Stimulated activated effector memory CD8-positive, alpha-beta T cell treated with anti-CD3 and anti-CD28 coated beads, Interleukin-12 subunit alpha, Interleukin-12 subunit beta, amount 100 ng/mL, for 72 hours (primary cell): ENCODE measurements at regions not wholly inside any gene's neighbourhood (a gene's known extent, or its start where the extent isn't known, plus 50 kb on each side); places are given as distances from the start of the nearest gene placed in this dataset.
"Not testable (repeated sequence)": the region's sequence is repeated elsewhere in the genome, so short reads cannot be mapped to it uniquely, and the experiment has no call there.

ENCODE experiments used
- ATAC-seq: fragments of 150-1000 bp; cut with Tn5 transposase; 2 replicates; pipeline ENCODE4 v1.10.0; 2021
- DNase-seq, 2 donors: peaks; one replicate each; pipeline ENCODE4 v3.0.0; 2021 to 2022; ENCODE audit warnings: low spot score in 2 of 2
- H3K27ac Mint-ChIP-seq: one replicate; pipeline ENCODE4 v1.8.0; 2022; ENCODE audit warnings: mild to moderate bottlenecking, mixed read lengths
- H3K36me3 Mint-ChIP-seq: one replicate; pipeline ENCODE4 v1.8.0; 2022; ENCODE audit warnings: mild to moderate bottlenecking, mixed read lengths
- H3K4me1 Mint-ChIP-seq: one replicate; pipeline ENCODE4 v1.8.0; 2022; ENCODE audit warnings: mixed read lengths
- H3K4me3 Mint-ChIP-seq: one replicate; pipeline ENCODE4 v1.8.0; 2022; ENCODE audit warnings: mild to moderate bottlenecking, mixed read lengths
- H3K9me3 Mint-ChIP-seq: one replicate; pipeline ENCODE4 v1.8.0; 2022; ENCODE audit warnings: mixed read lengths

DNA sequence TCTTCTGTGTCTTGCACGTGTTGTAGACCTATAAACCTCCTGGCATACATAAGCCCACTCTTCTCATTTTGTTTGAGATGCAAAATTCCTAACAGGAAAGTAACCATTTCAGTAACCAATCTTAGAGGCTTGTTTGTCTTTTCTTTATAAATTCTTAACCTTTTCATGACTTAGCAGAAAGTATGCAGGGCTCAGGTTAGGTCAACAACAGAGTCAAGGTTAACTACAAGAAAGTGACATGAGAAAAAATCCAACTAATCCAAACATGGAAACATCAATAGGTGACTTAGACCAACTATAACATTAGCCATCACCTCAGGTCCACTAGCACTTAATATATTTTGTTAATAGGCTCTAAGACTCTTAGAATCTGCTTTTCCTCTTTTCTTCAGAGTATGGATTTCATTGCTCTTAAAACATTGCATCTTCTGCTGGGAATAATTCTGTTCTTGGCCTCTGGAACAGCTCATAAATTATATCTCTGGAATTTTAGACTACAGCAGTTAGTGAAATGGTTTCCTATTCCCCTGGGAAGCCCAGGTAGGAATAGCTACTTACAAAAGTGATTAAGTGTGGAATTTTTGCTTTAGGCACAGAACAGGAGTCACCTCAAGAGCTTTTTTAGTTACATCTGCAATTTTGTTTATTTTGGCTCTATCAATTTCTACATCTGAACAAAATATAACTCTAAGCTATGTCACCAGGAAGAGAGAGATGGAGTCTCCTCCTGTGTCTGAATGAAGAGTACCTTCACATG, 155.3 kb upstream of the ANKRD55 start:
- no peaks in the 10 kb centered on the region for H3K36me3 Mint-ChIP-seq
- no peak for ATAC-seq
- DNase-seq = no peak

DNA sequence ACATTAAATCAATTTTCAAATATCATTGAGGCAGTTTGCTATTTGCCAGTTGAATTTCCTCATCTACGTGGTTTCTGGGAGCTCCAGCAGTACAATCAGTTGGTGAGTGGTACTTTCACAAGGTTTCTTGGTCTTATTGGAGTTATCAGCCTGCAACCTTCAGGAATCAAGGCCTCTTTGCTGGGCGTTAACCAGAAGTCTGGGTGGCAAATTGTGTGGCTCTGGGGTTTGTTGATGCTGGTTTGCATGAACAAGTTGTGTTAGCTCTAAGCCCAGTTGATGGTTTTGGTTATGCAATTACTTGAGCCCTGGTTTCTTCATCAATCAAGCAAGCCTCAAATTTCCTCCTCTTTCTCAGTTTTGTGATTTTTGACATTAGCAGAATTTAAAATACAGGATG, 152.9 kb upstream of the ANKRD55 start:
- H3K4me3 Mint-ChIP-seq = no peak overlapping the region
- H3K4me1 Mint-ChIP-seq = no peaks in the 10 kb centered on the region
- H3K9me3 Mint-ChIP-seq = no peaks in the 10 kb centered on the region
- no peak for ATAC-seq
- no peaks in the 10 kb centered on the region for H3K36me3 Mint-ChIP-seq
- no peak for DNase-seq
- H3K27ac Mint-ChIP-seq = no peak overlapping the region

More for the DNA sequence above, 155.3 kb upstream of the ANKRD55 start:
- Mint-ChIP-seq H3K9me3 (no peaks in the 10 kb centered on the region), H3K4me1 (no peaks in the 10 kb centered on the region), H3K27ac (no peak overlapping the region), H3K4me3 (no peak overlapping the region)

DNA sequence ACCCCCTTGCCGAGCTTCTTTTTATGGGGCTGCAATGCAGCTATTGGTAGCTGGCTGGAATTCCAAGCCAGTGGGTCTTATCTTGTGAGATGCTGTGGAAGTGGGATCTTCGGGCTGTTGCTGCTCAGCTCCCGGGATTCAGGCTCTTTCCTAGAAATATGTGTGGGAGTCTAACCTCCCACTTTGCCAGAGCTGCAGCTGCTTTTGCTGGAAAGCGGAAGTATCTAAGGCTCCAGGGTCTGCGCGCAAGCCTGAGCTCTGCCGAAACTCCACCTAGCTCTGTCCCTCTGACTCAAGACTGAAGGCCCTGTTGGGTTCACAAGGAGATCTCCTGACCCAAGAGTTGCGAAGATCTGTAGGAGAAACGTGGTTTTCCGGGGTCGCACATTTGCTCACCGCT, 151.1 kb upstream of the ANKRD55 start:
- Mint-ChIP-seq H3K4me3 (no peak overlapping the region), H3K4me1 (no peaks in the 10 kb centered on the region), H3K36me3 (no peaks in the 10 kb centered on the region), H3K9me3 (no peaks in the 10 kb centered on the region), H3K27ac (no peak overlapping the region)
- no peak for DNase-seq
- ATAC-seq = no peak

DNA sequence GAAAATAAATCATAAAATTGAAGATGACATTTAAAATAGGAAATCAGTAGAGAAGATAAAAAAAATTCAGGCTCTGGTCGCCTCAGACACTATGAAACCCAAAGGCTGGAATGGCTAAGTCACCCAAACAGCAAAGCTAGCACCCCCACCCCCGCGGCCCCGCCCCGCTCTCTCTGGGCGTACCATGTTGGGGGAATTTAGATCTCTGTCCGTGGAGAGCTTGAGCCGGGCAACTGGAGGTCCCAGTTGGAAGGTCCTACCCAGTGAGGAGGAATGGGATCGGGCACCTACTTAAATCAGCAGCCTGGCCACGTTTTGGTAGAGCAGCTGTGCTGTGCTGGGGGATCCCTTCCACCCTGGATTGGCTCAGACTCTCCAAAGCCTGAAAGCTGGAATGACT, 150.6 kb upstream of the ANKRD55 start:
- no peaks in the 10 kb centered on the region for H3K9me3 Mint-ChIP-seq
- DNase-seq = no peak
- no peak for ATAC-seq

DNA sequence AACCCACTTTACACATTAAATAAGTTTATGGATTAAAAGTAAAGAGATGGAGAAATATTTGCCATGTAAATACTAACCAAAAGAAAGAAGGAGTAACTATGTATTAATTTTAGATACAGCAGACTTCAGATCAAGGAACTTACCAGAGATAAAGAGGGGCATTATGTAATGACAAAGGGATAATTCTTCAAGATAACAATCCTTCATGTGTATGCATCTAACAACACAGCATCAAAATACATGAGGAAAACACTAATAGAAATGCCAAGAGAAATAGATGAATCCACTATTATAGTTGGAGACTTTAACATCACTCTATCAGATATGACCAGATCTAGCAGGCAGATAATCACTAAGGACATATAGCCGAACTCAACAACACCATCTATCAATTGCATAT, 149.8 kb upstream of the ANKRD55 start:
- DNase-seq = no peak
- H3K4me3 Mint-ChIP-seq = no peak overlapping the region
- ATAC-seq = no peak
- no peaks in the 10 kb centered on the region for H3K4me1 Mint-ChIP-seq
- no peaks in the 10 kb centered on the region for H3K9me3 Mint-ChIP-seq
- H3K36me3 Mint-ChIP-seq = no peaks in the 10 kb centered on the region
- no peak overlapping the region for H3K27ac Mint-ChIP-seq

More for the DNA sequence above, 150.6 kb upstream of the ANKRD55 start:
- no peak overlapping the region for H3K27ac Mint-ChIP-seq
- H3K36me3 Mint-ChIP-seq = no peaks in the 10 kb centered on the region
- H3K4me1 Mint-ChIP-seq = no peaks in the 10 kb centered on the region
- no peak overlapping the region for H3K4me3 Mint-ChIP-seq

DNA sequence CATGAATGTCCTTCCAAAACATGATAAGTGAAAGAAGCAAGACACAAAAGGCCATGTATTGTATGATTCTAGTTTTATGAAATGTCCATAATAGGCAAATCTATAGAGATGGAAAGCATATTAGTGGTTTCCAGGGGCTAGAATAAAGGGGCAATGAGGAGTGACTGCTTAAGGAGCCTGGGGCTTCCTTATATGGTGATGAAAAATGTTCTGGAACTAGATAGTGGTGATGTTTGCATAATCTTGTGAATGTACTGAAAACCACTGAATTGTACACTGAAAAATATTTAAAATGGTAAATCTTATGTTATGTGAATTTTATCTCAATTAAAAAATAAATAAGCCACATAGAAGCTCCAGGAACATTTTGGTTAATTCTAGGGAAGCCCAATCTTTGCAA, 144.4 kb upstream of the ANKRD55 start:
- ATAC-seq = no peak
- Mint-ChIP-seq H3K4me1 (no peaks in the 10 kb centered on the region), H3K4me3 (no peak overlapping the region), H3K27ac (no peak overlapping the region), H3K36me3 (no peaks in the 10 kb centered on the region), H3K9me3 (no peaks in the 10 kb centered on the region)
- DNase-seq = no peak

DNA sequence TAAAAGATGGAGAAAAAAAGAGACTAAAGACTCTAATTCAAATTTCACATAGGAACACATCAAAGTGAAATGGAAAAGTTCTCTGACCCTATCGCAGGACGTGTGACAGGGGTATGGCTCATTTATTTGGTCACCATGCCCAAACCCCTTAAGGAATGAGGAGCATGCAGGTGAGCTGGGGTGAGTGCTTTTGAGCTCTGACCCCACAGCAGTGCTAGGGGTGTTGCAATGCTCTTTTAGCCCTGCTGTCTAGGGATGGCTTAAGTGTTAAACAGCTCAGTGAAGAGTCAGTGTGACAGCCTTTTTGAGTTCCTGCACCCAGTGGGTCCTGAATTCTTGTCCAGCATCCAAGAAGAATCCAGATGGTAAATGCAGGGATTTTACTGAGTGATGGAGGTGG, 143.0 kb upstream of the ANKRD55 start:
- Mint-ChIP-seq H3K27ac (no peak overlapping the region), H3K36me3 (no peaks in the 10 kb centered on the region), H3K4me3 (no peak overlapping the region), H3K9me3 (no peaks in the 10 kb centered on the region), H3K4me1 (no peaks in the 10 kb centered on the region)
- ATAC-seq = no peak
- DNase-seq = no peak

DNA sequence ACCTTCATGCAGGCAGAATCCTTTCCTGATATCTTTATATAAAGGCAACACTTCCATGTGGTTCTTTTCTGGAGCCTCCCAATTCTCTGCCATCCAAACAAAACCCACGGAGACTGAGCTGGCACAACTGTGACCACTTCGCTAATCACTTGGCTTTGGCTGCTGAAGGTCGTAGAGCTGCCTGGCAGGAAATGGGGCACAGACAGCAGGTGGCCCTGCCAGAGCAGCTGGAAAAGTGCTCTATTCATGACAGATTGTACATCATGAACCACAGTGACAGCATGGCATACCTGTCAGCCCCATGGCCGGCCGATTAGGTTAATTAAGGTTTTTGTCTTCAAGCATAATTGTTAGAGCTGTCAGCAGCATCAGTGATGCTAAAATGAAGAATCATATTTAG, 141.9 kb upstream of the ANKRD55 start:
- H3K27ac Mint-ChIP-seq = no peak overlapping the region
- DNase-seq (no peak), ATAC-seq (no peak)
- H3K4me3 Mint-ChIP-seq = no peak overlapping the region
- H3K36me3 Mint-ChIP-seq = no peaks in the 10 kb centered on the region
- H3K4me1 Mint-ChIP-seq = no peaks in the 10 kb centered on the region
- H3K9me3 Mint-ChIP-seq = no peaks in the 10 kb centered on the region

DNA sequence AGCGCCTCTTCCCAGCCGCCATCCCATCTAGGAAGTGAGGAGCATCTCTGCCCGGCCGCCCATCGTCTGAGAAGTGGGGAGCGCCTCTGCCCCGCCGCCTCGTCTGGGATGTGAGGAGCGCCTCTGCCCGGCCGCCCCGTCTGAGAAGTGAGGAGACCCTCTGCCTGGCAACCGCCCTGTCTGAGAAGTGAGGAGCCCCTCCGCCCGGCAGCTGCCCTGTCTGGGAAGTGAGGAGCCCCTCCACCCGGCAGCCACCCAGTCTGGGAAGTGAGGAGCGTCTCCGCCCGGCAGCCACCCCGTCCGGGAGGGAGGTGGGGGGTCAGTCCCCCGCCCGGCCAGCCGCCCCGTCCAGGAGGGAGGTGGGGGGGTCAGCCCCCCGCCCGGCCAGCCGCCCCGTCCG, 139.4 kb upstream of the ANKRD55 start:
- H3K27ac Mint-ChIP-seq, DNase-seq, ATAC-seq, H3K4me1 Mint-ChIP-seq, H3K9me3 Mint-ChIP-seq, H3K4me3 Mint-ChIP-seq, H3K36me3 Mint-ChIP-seq: not testable (repeated sequence)

DNA sequence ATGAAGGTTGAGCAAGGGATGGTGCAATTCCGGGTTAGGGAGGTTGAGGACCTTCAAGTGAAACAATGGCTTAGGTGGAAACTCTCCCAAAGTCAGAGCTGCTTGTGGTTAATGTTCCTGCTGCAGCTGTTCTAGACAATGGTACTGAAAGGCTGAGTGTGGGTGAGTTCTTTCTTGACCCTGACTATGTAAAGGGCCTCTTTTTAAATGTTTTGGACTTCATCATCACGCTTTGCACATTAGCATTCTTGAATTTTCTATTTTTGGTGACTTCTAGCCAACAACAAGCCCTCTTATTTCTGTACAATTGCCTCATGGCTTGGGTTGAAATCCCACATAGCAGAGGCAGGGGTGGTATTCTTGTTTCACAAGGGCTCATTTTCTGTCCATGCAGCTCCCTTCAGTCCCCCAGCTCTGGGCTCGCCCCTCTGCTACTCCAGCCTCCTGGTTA, 136.3 kb upstream of the ANKRD55 start:
- no peaks in the 10 kb centered on the region for H3K9me3 Mint-ChIP-seq
- H3K36me3 Mint-ChIP-seq = no peaks in the 10 kb centered on the region
- no peak overlapping the region for H3K27ac Mint-ChIP-seq
- ATAC-seq (no peak), DNase-seq (no peak)
- H3K4me3 Mint-ChIP-seq = no peak overlapping the region
- no peaks in the 10 kb centered on the region for H3K4me1 Mint-ChIP-seq

DNA sequence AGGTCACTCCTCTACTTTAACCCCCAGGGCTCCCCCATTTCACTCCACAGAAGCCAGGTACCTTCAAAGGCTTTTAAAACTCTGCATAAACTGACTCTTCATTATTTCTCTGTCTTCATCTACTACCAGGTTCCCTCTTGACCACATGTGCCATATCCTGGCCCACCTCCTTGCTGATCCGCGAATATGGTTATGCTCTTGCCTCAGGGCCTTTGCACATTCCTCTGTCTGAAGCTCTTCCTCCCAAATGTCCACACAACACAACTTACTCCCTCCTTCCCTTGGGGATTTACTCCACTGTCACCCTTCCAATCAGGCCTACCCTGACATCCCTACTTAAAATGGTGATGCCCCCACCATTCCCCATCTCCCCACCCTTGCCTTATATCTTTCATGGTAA, 134.6 kb upstream of the ANKRD55 start:
- H3K27ac Mint-ChIP-seq = no peak overlapping the region
- peaks cover 3% of the 10 kb centered on the region for H3K9me3 Mint-ChIP-seq
- H3K4me1 Mint-ChIP-seq = no peaks in the 10 kb centered on the region
- H3K36me3 Mint-ChIP-seq = no peaks in the 10 kb centered on the region
- DNase-seq = no peak
- no peak overlapping the region for H3K4me3 Mint-ChIP-seq
- ATAC-seq = no peak

DNA sequence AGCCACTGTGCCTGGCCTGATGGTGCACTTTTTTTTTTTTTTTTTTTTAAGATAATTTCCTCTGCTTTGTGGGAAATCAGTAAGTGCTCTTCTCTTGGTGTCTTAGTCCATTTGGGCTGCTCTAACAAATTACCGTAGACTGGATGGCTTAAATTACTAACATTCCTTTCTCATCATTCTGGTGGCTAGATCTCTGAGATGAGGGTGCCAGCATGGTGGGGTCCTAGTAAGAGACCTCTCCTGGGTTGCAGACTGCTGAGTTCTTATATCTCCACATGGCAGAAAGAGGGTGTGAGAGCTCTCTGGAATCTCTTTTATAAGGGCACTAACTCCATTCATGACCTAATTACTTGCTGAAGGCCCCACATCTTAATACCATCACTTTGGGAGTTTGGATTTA, 133.9 kb upstream of the ANKRD55 start:
- peaks cover 3% of the 10 kb centered on the region for H3K9me3 Mint-ChIP-seq
- DNase-seq = no peak
- no peak for ATAC-seq
- no peak overlapping the region for H3K27ac Mint-ChIP-seq
- H3K36me3 Mint-ChIP-seq = no peaks in the 10 kb centered on the region
- H3K4me3 Mint-ChIP-seq = no peak overlapping the region
- H3K4me1 Mint-ChIP-seq = no peaks in the 10 kb centered on the region

DNA sequence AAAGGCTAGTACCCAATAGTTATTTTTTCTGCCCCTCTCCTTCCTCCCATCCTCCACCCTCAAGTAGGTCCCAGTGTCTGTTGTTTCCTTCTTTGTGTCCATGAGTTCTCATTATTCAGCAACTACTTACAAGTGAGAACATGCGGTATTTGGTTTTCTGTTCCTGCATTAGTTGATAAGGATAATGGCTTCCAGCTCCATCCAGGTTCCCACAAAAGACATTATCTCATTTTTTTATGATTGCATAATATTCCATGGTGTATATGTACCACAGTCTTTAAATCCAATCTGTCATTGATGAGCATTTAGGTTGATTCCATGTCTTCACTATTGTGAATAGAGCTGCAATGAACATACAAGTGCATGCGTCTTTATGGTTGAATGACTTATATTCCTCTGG, 128.3 kb upstream of the ANKRD55 start:
- Mint-ChIP-seq H3K9me3 (peaks cover 3% of the 10 kb centered on the region), H3K4me3 (no peak overlapping the region), H3K27ac (no peak overlapping the region), H3K4me1 (peaks cover 5% of the 10 kb centered on the region), H3K36me3 (no peaks in the 10 kb centered on the region)
- no peak for ATAC-seq
- no peak for DNase-seq

DNA sequence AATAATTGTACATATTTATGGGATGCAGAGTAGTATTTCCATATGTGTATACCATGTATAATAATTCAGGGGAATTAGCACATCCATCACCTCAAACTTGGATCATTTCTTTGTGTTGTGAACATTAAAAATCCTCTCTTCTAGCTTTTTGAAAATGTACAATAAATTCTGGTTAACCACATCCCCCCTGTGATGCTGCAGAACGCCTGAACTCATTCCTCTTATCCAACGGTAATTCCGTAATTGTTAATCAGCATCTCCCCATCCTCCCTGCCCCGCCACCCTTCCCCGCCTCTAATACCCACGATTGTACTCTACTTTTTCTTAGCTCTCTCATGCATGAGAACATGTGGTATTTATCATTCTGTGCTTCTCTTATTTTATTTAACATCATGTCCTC, 127.7 kb upstream of the ANKRD55 start:
- H3K4me1 Mint-ChIP-seq = peaks cover 5% of the 10 kb centered on the region
- peaks cover 3% of the 10 kb centered on the region for H3K9me3 Mint-ChIP-seq
- no peak for ATAC-seq
- no peak for DNase-seq
- H3K36me3 Mint-ChIP-seq = no peaks in the 10 kb centered on the region
- H3K27ac Mint-ChIP-seq = no peak overlapping the region
- no peak overlapping the region for H3K4me3 Mint-ChIP-seq

DNA sequence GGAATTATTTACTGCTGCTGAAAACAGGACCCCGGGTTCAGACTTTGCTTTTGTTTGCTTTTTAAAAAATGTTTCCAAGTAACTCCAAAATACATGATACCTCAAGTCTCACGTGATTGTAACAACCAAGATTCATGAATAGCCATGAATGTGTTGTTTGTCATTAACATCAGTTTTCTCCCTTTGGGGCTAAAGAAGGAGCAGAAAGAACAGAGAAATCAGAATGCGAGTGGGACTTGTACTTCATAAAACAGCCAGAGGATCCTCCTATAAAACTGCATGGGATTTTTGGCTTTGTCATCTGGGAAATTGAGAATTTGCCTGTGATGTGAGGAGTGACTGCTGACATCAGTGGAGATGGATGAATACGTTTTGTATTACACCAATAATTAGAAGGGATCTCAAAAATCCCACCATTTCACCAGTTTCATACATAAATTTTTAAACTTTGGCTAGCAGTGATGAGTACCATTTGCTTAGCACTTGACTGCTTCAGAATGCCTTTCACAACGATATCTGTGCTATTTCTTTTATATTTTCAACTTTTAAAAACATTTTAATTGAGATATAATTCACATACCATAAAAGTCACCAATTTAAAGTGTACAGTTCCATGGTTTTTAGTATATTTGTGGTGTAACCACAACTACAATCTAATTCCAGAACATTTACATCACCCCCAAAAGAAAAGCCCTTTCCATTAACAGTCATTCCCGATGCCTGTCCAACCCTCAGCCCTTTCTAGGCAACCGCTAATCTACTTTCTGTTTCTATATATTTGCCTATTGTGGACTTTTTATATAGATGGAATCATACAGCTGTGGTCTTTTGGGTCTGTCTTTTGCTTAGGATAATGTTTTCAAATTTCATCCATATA, 126.9 kb upstream of the ANKRD55 start:
- peaks cover 5% of the 10 kb centered on the region for H3K4me1 Mint-ChIP-seq
- no peaks in the 10 kb centered on the region for H3K36me3 Mint-ChIP-seq
- DNase-seq = no peak
- no peak overlapping the region for H3K4me3 Mint-ChIP-seq
- no peak for ATAC-seq
- peaks cover 3% of the 10 kb centered on the region for H3K9me3 Mint-ChIP-seq
- H3K27ac Mint-ChIP-seq = no peak overlapping the region
